SIG-M5 treated with dmso at 0.1 percent for 504 hours (cell line): ENCODE measurements at regions not wholly inside any gene's neighbourhood (a gene's known extent, or its start where the extent isn't known, plus 50 kb on each side); places are given as distances from the start of the nearest gene placed in this dataset.

Experiments used
- DNase-seq: peaks from one replicate; lab custom pipeline; 2025; ENCODE audit not compliant: unreplicated experiment; lab: John Stamatoyannopoulos, UW

GRCh38 chr13:109602356-109602755 is 184.0 kb downstream of the IRS2 start:
- DNase-seq = no peak

DNA sequence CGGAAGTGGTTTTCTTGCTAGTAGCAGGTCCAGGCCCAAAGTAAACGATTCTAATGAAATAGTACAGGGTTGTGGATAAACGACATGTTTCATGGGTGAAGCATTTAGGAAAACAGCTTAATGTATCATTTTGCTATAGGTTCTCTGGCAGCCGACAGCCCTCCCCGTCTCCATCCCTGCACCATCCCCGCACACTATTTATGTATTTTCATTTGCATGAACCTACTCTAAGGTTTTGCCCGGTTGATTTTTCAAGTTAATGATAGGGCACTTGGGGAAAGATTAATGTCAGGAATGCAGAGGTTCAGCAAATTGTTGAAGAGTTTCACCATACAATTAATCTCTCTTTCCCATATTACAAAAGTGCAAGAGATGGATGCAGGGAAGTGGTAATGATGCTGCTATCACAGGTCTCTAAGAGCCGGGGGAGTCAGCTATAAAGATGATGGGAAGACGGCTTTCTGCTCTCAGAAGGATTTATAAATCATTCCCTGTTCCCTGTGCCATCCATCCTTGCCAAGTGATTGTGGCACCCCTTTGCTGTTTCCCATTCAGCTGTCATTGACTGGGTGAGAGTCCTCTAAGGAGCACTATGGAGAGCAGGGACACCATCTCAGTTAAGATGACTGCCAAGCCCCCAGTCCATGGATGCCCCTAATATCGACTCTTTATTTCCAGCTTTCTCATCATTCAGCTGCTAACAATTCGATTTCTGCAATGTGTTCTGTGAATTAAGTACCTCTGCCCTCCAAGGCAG is 186.3 kb downstream of the IRS2 start:
- DNase-seq = no peak

DNA sequence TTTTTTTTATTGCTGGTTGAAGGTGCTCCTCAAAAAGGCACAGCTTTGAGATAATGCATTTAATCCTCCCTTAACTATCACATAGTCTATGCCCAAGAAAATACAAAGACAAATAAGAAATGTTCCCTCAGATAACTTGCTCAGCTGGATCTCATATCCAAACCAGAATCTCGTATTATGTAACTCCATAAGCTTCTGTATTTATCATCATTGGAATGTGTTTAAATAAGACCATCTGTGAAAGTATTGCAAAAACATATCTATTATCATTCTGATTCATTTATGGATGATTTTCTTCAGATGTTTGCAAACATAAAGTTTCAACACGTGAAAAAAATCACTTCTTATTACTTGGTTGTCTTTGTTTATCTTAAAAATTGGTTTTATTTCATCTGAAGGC is 190.9 kb downstream of the IRS2 start:
- no peak for DNase-seq

- no peak for DNase-seq
Measured at GRCh38 chr13:109593230-109593629, 193.2 kb downstream of the IRS2 start.

DNA sequence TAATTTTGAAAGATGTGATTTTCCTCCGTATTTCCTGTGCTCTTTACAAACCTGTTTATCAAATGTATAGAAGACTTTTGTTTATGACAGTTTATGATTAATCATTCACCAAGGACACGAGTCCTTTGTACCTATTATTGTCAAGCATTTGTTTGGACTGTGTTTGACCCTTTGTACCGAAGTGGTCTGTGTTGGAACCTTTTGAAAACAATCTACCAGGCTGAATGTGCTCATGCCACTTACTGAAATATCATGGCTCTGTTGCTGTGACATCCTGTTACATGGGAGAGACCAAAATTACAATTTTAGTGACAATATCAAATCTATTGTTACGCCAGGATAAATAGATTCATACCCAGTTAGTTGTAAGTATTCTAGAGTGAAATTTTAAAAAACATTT is 193.6 kb downstream of the IRS2 start:
- DNase-seq = no peak

GRCh38 chr13:109587689-109588088 is 198.7 kb downstream of the IRS2 start:
- no peak for DNase-seq

DNA sequence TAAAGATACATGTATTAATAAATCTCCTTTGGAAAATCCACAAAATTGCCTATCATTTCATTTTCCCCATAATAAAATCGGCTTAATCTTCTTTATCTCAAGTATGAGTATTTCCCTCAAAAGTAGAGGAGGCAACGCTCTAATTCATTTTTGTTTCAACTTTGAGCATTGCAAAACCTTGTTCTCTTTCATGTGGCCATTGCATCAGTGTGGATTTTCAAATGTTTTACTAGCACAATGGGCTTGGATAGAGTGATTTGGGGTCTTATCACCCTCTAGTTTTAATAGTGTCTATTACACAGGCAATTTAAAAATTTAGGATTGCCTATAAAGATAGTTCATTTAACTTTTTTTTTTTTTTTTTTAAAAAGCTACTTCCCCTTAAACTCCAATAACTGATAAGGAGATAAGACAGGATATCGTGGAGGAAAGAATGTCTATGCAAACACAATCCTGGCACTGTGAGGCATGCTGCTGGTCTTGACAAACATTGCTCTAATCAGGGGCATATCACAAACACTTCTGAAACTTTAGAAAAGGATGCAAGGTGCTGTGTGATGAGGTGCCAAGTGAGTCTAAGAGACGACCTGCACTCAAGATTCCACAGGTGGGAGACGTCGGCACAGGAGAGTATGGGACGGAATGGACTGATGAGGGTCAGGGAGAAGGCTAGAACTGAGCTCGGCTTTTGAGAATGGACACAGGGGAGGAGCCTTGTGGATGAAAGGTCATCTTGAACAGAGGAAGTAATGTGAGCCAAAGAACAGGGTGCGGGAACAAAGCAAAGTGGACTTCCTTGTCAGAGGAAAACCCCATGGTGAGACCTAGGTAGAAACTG is 199.7 kb downstream of the IRS2 start:
- no peak for DNase-seq

GRCh38 chr13:109584844-109585361 is 201.5 kb downstream of the IRS2 start:
- DNase-seq = no peak

DNA sequence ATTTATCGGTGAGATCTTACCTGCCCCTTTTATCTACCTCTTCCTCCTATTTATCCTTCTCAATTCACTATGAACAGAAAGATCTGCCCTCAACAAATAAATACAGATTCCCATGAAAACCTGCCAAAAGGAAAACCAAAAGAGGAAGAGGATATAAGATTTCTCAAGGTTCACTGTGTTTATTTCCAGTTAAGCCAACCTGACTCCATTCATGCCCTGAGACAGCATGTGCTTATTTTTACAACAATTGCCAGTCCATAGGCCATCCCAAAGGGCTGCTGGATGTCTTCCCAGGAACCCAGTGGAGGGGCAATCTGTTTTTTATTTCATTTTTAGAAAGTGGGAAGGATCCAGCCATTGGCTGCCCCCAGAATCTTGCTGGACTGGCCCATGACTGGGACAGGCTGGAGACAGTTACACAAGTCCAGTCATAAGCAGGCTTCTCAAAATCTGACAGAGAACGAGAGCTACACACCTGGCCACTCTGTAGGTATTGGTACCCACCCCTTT is 209.1 kb downstream of the IRS2 start:
- DNase-seq = no peak

DNA sequence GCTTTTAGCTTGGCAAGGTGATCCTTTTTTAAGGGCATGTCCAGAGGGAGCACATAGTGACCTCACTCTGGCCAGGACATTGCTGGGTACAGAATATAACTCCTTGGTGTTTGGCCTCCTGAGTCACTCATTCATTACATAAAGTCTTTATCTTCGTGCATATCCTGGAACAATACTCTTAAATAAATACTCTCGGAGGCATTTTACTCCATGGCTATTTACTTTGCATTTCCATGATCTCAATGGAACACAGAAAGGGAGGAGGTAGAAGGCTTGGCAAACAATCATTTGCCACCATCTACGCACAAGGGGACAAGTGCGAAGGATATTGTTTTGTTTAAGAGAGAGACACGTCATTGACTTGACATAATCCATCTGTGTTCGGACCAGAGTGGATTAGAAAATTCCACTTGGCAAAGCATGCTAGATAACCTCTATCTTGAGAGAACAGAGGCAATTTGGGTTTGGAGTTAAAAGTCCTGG is 210.0 kb downstream of the IRS2 start:
- DNase-seq = peak; percentile 15

- DNase-seq = no peak
Measured at GRCh38 chr13:109575821-109576220, 210.6 kb downstream of the IRS2 start.

GRCh38 chr13:109572389-109572788 is 214.0 kb downstream of the IRS2 start:
- DNase-seq = no peak

- peak; percentile 16 for DNase-seq
Measured at GRCh38 chr13:109569958-109570711, 216.2 kb downstream of the IRS2 start.

- no peak for DNase-seq
Measured at GRCh38 chr13:109568339-109568818, 218.0 kb downstream of the IRS2 start.

- DNase-seq = no peak
Measured at GRCh38 chr13:109567315-109567714, 219.1 kb downstream of the IRS2 start.

GRCh38 chr13:109565877-109566276 is 220.5 kb downstream of the IRS2 start:
- no peak for DNase-seq

- no peak for DNase-seq
Measured at GRCh38 chr13:109548374-109548773, 238.0 kb downstream of the IRS2 start.

- no peak for DNase-seq
Measured at GRCh38 chr13:109547942-109548341, 238.4 kb downstream of the IRS2 start.

DNA sequence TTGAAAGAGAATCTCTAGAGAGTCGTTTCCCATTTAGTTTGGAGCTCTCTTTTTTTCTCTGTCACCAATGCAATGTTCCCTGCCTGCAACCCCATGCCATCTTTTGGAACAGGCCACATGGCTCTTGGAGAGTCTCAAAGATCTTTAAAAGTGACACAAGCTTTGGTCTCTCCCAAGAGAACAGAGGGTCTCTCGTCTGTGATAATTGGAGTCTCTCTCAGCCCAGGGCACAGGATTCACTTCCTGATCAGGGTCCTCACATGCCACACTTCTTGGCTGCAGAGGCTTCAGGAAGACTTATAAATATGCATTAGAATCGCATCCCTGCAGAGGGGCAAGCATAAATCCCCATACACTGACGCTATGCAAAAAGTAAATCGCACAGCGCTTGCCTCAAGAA is 240.5 kb downstream of the IRS2 start:
- DNase-seq = no peak

DNA sequence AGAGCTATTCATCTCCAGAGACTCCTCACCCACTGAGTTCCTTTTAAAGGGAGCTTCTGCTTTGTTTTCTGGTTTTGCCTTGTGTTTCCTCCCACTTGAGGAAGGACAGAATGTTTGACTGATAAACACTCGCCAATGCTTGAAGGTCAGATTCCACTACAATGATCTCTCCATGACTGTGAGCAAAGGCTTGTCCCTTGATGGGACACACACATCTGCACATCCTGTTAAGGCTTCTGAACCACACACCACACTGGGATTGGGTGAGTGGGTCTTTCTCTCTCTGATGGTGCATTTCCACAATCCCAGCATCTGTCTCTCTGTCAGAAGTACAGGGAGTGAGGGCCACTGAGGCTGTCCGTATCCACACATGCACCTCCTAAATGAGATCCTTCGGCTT is 245.3 kb downstream of the IRS2 start:
- DNase-seq = no peak

DNA sequence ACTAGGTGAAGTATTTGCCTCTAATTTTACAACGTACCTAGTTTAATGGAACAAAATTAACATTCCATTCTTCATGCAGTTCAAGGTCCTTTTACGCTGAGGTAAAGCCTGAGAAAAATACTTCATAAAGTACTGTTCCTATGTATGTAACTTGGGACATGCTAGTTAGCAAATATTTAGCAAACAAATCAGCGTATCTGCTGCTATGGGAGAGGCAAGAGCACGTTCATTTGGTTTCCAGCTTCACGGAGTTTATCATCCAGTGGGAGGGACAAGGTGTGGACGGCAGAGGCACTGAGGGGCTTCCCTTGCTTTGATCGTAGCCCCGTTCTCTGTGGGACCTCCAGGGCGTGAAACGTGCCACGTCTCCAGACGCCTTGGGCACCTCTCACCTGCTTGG is 248.8 kb downstream of the IRS2 start:
- no peak for DNase-seq
